ENCODE measurements at regions not wholly inside any gene's neighbourhood (a gene's known extent, or its start where the extent isn't known, plus 50 kb on each side); places are given as distances from the start of the nearest gene placed in this dataset.

GRCh38 chr10:118110750-118111149 lies 64.0 kb upstream of the RAB11FIP2 start:
- Histone ChIP-seq H3K4me3 (no peak overlapping the region), H3K9me3 (replicated peaks) (no peaks in the 10 kb centered on the region), H3K36me3 (no peaks in the 10 kb centered on the region), H3K27me3 (ENCODE audit: low read depth) (peaks cover 5% of the 10 kb centered on the region), H3K27ac (replicated peaks) (no peak overlapping the region), H3K4me1 (peaks cover 14% of the 10 kb centered on the region)
- DNase-seq: no peak
- no peak for TF ChIP-seq CTCF (IDR thresholded peaks at IDR 0.05; ENCODE audit: borderline replicate concordance)
- intact Hi-C loops (cut with micrococcal nuclease): no loop called here

GRCh38 chr10:118108194-118109026 lies 61.7 kb upstream of the RAB11FIP2 start:
- no peaks in the 10 kb centered on the region for H3K36me3 ChIP-seq
- H3K4me3 ChIP-seq: no peak overlapping the region
- intact Hi-C loops (cut with micrococcal nuclease): no loop called here
- peaks cover 5% of the 10 kb centered on the region for H3K27me3 ChIP-seq (ENCODE audit: low read depth)
- H3K9me3 ChIP-seq (replicated peaks): no peaks in the 10 kb centered on the region
- H3K27ac ChIP-seq (replicated peaks): no peak overlapping the region
- TF ChIP-seq CTCF (IDR thresholded peaks at IDR 0.05; ENCODE audit: borderline replicate concordance): no peak
- H3K4me1 ChIP-seq: no peaks in the 10 kb centered on the region
- DNase-seq: no peak

- Histone ChIP-seq H3K27ac (replicated peaks) (no peak overlapping the region), H3K9me3 (replicated peaks) (no peaks in the 10 kb centered on the region), H3K27me3 (ENCODE audit: low read depth) (peaks cover 5% of the 10 kb centered on the region), H3K4me3 (no peak overlapping the region), H3K36me3 (no peaks in the 10 kb centered on the region), H3K4me1 (no peaks in the 10 kb centered on the region)
- intact Hi-C loops (cut with micrococcal nuclease): no loop called here
- DNase-seq: no peak
- TF ChIP-seq CTCF (IDR thresholded peaks at IDR 0.05; ENCODE audit: borderline replicate concordance): no peak
Observed at GRCh38 chr10:118107541-118107940, 60.8 kb upstream of the RAB11FIP2 start.

GRCh38 chr10:118107040-118107439 lies 60.3 kb upstream of the RAB11FIP2 start:
- TF ChIP-seq CTCF (IDR thresholded peaks at IDR 0.05; ENCODE audit: borderline replicate concordance): no peak
- H3K27me3 ChIP-seq (ENCODE audit: low read depth): peaks cover 5% of the 10 kb centered on the region
- H3K9me3 ChIP-seq (replicated peaks): no peaks in the 10 kb centered on the region
- intact Hi-C loops (cut with micrococcal nuclease): no loop called here
- H3K4me1 ChIP-seq: no peaks in the 10 kb centered on the region
- no peak overlapping the region for H3K27ac ChIP-seq (replicated peaks)
- no peaks in the 10 kb centered on the region for H3K36me3 ChIP-seq
- H3K4me3 ChIP-seq: no peak overlapping the region
- no peak for DNase-seq

GRCh38 chr10:118106426-118106825 lies 59.7 kb upstream of the RAB11FIP2 start:
- H3K4me1 ChIP-seq: no peaks in the 10 kb centered on the region
- no peak overlapping the region for H3K27ac ChIP-seq (replicated peaks)
- H3K4me3 ChIP-seq: no peak overlapping the region
- H3K9me3 ChIP-seq (replicated peaks): no peaks in the 10 kb centered on the region
- no peaks in the 10 kb centered on the region for H3K36me3 ChIP-seq
- TF ChIP-seq CTCF (IDR thresholded peaks at IDR 0.05; ENCODE audit: borderline replicate concordance): peak; percentile 59
- H3K27me3 ChIP-seq (ENCODE audit: low read depth): peaks cover 5% of the 10 kb centered on the region
- intact Hi-C loops (cut with micrococcal nuclease): no loop called here
- no peak for DNase-seq

Data from left ventricle myocardium inferior (tissue), 1 donor.